SH-SY5Y (cell line): ENCODE measurements at regions not wholly inside any gene's neighbourhood (a gene's known extent, or its start where the extent isn't known, plus 50 kb on each side); places are given as distances from the start of the nearest gene placed in this dataset.

Experiments
- GATA2 ChIP-seq: IDR thresholded peaks from 2 replicates; pipeline ENCODE4 v1.6.1; 2011; ENCODE audit warnings: mild to moderate bottlenecking, low read depth, low read length
- GATA3 ChIP-seq: IDR thresholded peaks from 2 replicates; pipeline ENCODE4 v1.6.1; 2011; ENCODE audit warnings: low read depth, mild to moderate bottlenecking, low read length, moderate library complexity

DNA sequence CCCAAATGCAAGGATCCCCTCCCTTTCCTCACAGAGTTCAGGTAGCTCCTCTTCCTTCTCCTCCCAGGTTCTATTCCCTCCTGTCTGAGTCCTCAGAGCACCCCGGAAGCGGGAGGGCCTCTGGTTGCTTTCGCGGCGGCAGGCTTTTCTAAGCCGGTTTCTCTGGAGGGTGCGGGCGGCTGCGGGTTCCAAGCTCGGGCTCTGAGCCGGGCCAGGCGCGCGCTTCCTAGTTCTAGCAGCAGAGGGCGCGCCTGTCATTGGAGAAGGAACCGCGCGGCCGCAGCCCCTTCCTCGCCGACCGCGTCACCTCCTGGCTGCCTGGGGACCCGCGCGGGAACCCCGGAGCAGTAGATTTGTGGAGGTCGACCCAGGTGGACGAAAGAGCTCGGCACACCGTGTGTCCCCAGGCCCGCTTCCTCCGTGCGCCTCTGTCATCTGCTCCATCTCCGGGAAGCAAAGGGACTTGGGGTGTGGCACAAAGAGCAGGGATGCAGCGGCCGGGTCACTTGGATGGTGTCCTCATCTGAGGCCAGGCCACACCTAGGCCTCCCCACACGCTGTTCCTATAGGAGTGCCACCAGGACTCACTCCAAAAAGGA lies 389.0 kb upstream of the PODXL start:
- TF ChIP-seq GATA2 (no peak), GATA3 (no peak)
